BLaER1 (cell line): ENCODE measurements at regions not wholly inside any gene's neighbourhood (a gene's known extent, or its start where the extent isn't known, plus 50 kb on each side); places are given as distances from the start of the nearest gene placed in this dataset.
"Not testable (repeated sequence)": the region's sequence is repeated elsewhere in the genome, so short reads cannot be mapped to it uniquely, and the experiment has no call there.

ENCODE experiments used
- H3K27ac ChIP-seq: shearing (Covaris generic); formaldehyde crosslinking; 2 replicates; pipeline ENCODE4 v1.8.1; 2022
- H3K27me3 ChIP-seq: shearing (Covaris generic); formaldehyde crosslinking; 2 replicates; pipeline ENCODE4 v1.8.1; 2022
- H3K36me3 ChIP-seq: shearing (Covaris generic); formaldehyde crosslinking; 2 replicates; pipeline ENCODE4 v1.8.1; 2022
- H3K4me1 ChIP-seq: shearing (Covaris generic); formaldehyde crosslinking; 2 replicates; pipeline ENCODE4 v1.8.1; 2022
- H3K4me2 ChIP-seq: shearing (Covaris generic); formaldehyde crosslinking; 2 replicates; pipeline ENCODE4 v1.8.1; 2022
- H3K4me3 ChIP-seq: shearing (Covaris generic); formaldehyde crosslinking; 2 replicates; pipeline ENCODE4 v1.8.1; 2022
- H3K9ac ChIP-seq: shearing (Covaris generic); formaldehyde crosslinking; 2 replicates; pipeline ENCODE4 v1.8.1; 2022
- H3K9me3 ChIP-seq: shearing (Covaris generic); formaldehyde crosslinking; 2 replicates; pipeline ENCODE4 v1.8.1; 2022
- H4K20me1 ChIP-seq: shearing (Covaris generic); formaldehyde crosslinking; 2 replicates; pipeline ENCODE4 v1.8.1; 2022
- Cebpa-rat ChIP-seq: shearing (Covaris generic); IDR thresholded peaks from 2 replicates; pipeline ENCODE4 v1.8.1; 2022

DNA sequence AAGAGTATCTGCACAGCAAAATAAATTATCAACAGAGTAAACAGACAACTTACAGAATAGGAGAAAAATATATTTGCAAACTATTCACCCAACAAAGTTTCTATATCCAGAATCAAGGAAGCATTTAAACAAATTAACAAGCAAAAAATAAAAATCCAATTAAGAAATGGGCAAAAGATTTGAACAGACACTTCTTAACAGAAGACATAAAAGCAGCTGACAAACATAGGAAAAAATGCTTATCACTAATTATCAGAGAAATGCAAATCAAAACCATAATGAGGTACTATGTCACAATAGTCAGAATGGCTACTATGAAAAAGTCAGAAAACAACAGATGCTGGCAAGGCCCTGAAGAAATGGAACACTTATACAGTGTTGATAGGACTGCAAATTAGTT lies 434.2 kb upstream of the ADGRB3 start:
- no peaks in the 10 kb centered on the region for H4K20me1 ChIP-seq
- H3K4me2 ChIP-seq, result no peak overlapping the region
- no peak for TF ChIP-seq Cebpa-rat
- H3K27ac ChIP-seq, result no peak overlapping the region
- no peaks in the 10 kb centered on the region for H3K4me1 ChIP-seq
- H3K9ac ChIP-seq, result no peak overlapping the region
- no peaks in the 10 kb centered on the region for H3K36me3 ChIP-seq
- H3K27me3 ChIP-seq, result no peaks in the 10 kb centered on the region
- no peak overlapping the region for H3K4me3 ChIP-seq
- H3K9me3 ChIP-seq, result peaks cover 4% of the 10 kb centered on the region; the same call in 1 of the 2 replicates

GRCh38 chr6:68197356-68197755 lies 437.7 kb upstream of the ADGRB3 start:
- Histone ChIP-seq H3K27me3 (no peaks in the 10 kb centered on the region), H3K9me3 (peaks cover 4% of the 10 kb centered on the region; the same call in 1 of the 2 replicates), H3K4me2 (no peak overlapping the region), H3K36me3 (no peaks in the 10 kb centered on the region), H3K4me1 (0 out of 2 replicates have a peak, but pooled peaks cover 4% of the 10 kb centered on the region), H3K27ac (no peak overlapping the region), H3K9ac (no peak overlapping the region), H4K20me1 (no peaks in the 10 kb centered on the region), H3K4me3 (no peak overlapping the region)
- no peak for TF ChIP-seq Cebpa-rat

GRCh38 chr6:68196645-68197044 lies 438.4 kb upstream of the ADGRB3 start:
- no peaks in the 10 kb centered on the region for H4K20me1 ChIP-seq
- no peak overlapping the region for H3K4me3 ChIP-seq
- no peak overlapping the region for H3K27ac ChIP-seq
- H3K36me3 ChIP-seq, result no peaks in the 10 kb centered on the region
- H3K27me3 ChIP-seq, result no peaks in the 10 kb centered on the region
- H3K4me2 ChIP-seq, result no peak overlapping the region
- 0 out of 2 replicates have a peak, but pooled peaks cover 4% of the 10 kb centered on the region for H3K4me1 ChIP-seq
- H3K9me3 ChIP-seq, result peaks cover 4% of the 10 kb centered on the region; the same call in 1 of the 2 replicates
- no peak overlapping the region for H3K9ac ChIP-seq
- TF ChIP-seq Cebpa-rat, result no peak

- not testable (repeated sequence) for H3K9me3 ChIP-seq, H3K4me3 ChIP-seq, H4K20me1 ChIP-seq, H3K4me2 ChIP-seq, H3K9ac ChIP-seq, H3K27ac ChIP-seq, H3K27me3 ChIP-seq, H3K4me1 ChIP-seq, H3K36me3 ChIP-seq
Observed at GRCh38 chr6:68195753-68196152, 439.3 kb upstream of the ADGRB3 start.

DNA sequence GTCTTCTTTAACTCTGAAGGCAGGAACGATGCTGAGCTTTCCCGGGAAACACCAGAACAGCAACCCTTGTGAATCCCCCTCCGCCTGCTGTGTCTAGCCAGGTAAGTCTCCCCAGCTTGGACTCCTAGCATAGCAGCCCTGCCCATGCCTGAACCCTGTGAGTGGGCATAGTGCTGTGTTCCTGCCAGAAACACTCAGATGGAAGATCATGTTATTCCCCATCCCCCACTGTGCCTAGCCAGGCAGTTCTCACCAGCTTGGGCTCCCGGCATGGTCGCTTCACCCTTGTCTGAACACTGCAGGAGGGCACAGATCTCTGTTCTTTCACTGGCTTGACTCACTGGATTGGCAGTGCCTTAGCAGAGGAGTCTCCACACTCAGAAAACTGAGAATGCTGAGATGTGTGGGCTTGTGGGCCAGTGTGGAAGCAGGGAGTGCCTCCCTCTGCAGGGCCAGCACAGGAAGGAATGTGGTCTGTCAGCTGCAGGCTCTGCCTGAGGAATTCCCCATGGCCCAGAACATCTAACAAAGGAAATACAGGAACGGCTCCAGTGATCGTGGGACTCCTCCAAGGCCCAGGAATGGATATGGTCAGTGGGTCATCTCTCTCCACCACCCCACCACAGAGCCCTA lies 440.1 kb upstream of the ADGRB3 start:
- Histone ChIP-seq H4K20me1 (no peaks in the 10 kb centered on the region), H3K9ac (no peak overlapping the region), H3K27me3 (no peaks in the 10 kb centered on the region), H3K36me3 (no peaks in the 10 kb centered on the region), H3K9me3 (peaks cover 4% of the 10 kb centered on the region; the same call in 1 of the 2 replicates), H3K27ac (no peak overlapping the region), H3K4me3 (no peak overlapping the region), H3K4me1 (0 out of 2 replicates have a peak, but pooled peaks cover 4% of the 10 kb centered on the region), H3K4me2 (no peak overlapping the region)
- TF ChIP-seq Cebpa-rat, result no peak

GRCh38 chr6:68192988-68193387 lies 442.1 kb upstream of the ADGRB3 start:
- Histone ChIP-seq H3K4me2 (no peak overlapping the region), H3K27ac (no peak overlapping the region), H4K20me1 (no peaks in the 10 kb centered on the region), H3K9me3 (peaks cover 4% of the 10 kb centered on the region; the same call in 1 of the 2 replicates), H3K36me3 (no peaks in the 10 kb centered on the region), H3K9ac (no peak overlapping the region), H3K4me1 (0 out of 2 replicates have a peak, but pooled peaks cover 4% of the 10 kb centered on the region), H3K27me3 (no peaks in the 10 kb centered on the region), H3K4me3 (no peak overlapping the region)
- no peak for TF ChIP-seq Cebpa-rat

DNA sequence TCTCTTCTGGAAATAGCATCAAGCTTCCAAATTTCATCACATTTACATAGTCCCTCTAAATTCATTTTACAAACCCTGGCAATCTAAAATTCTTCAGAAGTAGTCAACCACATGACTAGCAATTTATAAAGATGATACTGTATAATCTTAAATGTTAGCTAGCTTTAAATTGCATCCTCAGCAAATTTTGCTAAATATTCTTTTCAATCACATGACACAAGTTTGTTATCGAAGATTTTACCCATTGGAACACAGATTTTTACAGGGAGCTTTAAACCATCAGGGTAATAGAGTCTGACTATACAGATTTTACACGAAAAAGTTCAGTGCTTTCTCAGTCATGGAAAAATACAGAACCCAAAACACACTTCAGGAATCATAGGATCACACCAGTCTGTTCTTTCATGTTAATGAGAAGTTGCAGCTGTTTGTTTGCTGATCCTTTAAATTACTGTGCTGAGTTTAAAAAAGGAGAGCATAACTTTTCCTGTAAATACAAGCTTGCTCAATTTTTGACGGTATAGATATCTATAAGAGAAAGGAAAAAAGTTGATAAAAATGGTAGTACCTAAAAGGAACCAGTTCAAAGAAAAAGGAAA lies 445.8 kb upstream of the ADGRB3 start:
- H3K36me3 ChIP-seq, result no peaks in the 10 kb centered on the region
- H3K27ac ChIP-seq, result no peak overlapping the region
- H4K20me1 ChIP-seq, result no peaks in the 10 kb centered on the region
- H3K27me3 ChIP-seq, result no peaks in the 10 kb centered on the region
- H3K4me2 ChIP-seq, result no peak overlapping the region
- no peak overlapping the region for H3K4me3 ChIP-seq
- no peak overlapping the region for H3K9ac ChIP-seq
- H3K9me3 ChIP-seq, result no peaks in the 10 kb centered on the region
- no peak for TF ChIP-seq Cebpa-rat
- H3K4me1 ChIP-seq, result no peaks in the 10 kb centered on the region

- H3K4me2 ChIP-seq, result no peak overlapping the region
- no peak for TF ChIP-seq Cebpa-rat
- H3K9ac ChIP-seq, result no peak overlapping the region
- no peaks in the 10 kb centered on the region for H3K36me3 ChIP-seq
- H3K27ac ChIP-seq, result no peak overlapping the region
- no peaks in the 10 kb centered on the region for H3K4me1 ChIP-seq
- H3K4me3 ChIP-seq, result no peak overlapping the region
- no peaks in the 10 kb centered on the region for H3K9me3 ChIP-seq
- no peaks in the 10 kb centered on the region for H4K20me1 ChIP-seq
- H3K27me3 ChIP-seq, result no peaks in the 10 kb centered on the region
Observed at GRCh38 chr6:68186870-68187269, 448.2 kb upstream of the ADGRB3 start.

GRCh38 chr6:68182386-68182785 lies 452.7 kb upstream of the ADGRB3 start:
- Histone ChIP-seq H3K27me3 (no peaks in the 10 kb centered on the region), H3K9ac (no peak overlapping the region), H3K9me3 (no peaks in the 10 kb centered on the region), H3K4me2 (no peak overlapping the region), H3K27ac (no peak overlapping the region), H4K20me1 (no peaks in the 10 kb centered on the region), H3K36me3 (no peaks in the 10 kb centered on the region), H3K4me3 (no peak overlapping the region), H3K4me1 (no peaks in the 10 kb centered on the region)
- no peak for TF ChIP-seq Cebpa-rat

- H3K27ac ChIP-seq, H3K4me1 ChIP-seq, H4K20me1 ChIP-seq, H3K4me3 ChIP-seq, H3K9me3 ChIP-seq, H3K9ac ChIP-seq, H3K27me3 ChIP-seq, H3K4me2 ChIP-seq, H3K36me3 ChIP-seq: not testable (repeated sequence)
Observed at GRCh38 chr6:68181027-68181426, 454.1 kb upstream of the ADGRB3 start.

GRCh38 chr6:68173616-68174015 lies 461.5 kb upstream of the ADGRB3 start:
- Histone ChIP-seq H3K4me1 (no peaks in the 10 kb centered on the region), H3K4me3 (no peak overlapping the region), H3K4me2 (no peak overlapping the region), H3K9me3 (no peaks in the 10 kb centered on the region), H3K27me3 (no peaks in the 10 kb centered on the region), H3K27ac (no peak overlapping the region), H3K36me3 (no peaks in the 10 kb centered on the region), H3K9ac (no peak overlapping the region), H4K20me1 (no peaks in the 10 kb centered on the region)
- no peak for TF ChIP-seq Cebpa-rat
